ENCODE measurements at regions not wholly inside any gene's neighbourhood (a gene's known extent, or its start where the extent isn't known, plus 50 kb on each side); places are given as distances from the start of the nearest gene placed in this dataset.
"Not testable (repeated sequence)": the region's sequence is repeated elsewhere in the genome, so short reads cannot be mapped to it uniquely, and the experiment has no call there.

DNA sequence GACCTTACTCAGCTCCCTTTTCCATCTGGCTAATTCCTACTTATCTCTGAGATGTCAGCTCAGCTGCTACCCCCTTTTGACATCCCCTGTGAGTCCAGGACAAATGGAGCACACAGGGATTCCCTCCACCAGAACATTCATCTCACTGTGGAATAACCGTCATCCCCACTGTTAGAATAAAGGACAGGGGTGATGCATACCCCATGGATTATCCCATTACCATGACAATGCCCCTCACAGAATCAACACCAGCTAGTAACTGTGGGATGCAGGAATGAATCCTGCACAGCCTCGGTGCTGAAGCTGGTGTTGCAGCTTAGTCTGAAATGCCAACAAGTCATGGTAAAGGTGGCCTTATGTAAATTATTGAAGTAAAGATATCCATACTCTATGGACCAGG lies 624.8 kb upstream of the RAB6C start:
- DNase-seq, result no peak

GRCh38 chr2:129361688-129362087 lies 617.8 kb upstream of the RAB6C start:
- no peak for DNase-seq

- DNase-seq, result no peak
Observed at GRCh38 chr2:129366263-129366662, 613.2 kb upstream of the RAB6C start.

- DNase-seq, result no peak
Observed at GRCh38 chr2:129367107-129367506, 612.4 kb upstream of the RAB6C start.

- DNase-seq, result no peak
Observed at GRCh38 chr2:129369437-129369836, 610.0 kb upstream of the RAB6C start.

GRCh38 chr2:129374452-129374851 lies 605.0 kb upstream of the RAB6C start:
- no peak for DNase-seq

DNA sequence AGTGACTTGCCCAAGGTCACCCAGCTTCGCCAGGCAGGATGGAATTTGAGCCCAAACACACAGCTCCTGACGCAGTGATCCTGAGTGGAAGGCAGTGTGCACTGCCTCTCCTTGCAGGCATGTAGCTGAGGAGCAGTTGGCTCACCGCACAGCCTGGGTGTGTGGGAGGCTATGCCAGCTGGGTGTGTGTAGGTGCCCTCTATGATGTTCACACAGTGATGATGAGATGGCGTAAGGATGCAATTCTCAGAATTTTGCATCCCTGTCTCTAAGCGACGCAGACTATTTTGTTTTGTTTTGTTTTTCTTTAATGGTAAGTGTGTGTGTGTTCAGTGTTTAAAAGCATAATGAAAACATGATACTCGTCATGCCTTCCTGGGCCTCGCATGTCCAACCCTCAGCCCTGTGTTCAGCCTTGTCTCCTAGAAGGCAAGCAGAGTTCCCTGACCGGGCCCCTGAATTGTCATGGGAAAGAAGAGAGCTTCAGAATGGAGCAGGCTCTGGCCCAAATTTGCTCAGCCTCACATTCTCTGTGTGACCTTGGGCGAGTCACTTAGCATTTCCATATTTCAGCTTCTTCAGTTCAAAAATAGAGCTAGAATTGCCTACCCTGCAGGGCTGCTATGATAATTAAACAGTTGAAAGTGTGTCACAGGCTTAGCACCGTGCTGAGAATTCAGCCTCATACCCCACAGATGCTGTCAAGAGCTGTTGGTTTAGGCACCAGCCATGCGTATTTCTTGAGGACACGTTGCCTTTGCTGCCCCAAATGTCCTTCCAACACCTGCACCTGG lies 603.6 kb upstream of the RAB6C start:
- no peak for DNase-seq

DNA sequence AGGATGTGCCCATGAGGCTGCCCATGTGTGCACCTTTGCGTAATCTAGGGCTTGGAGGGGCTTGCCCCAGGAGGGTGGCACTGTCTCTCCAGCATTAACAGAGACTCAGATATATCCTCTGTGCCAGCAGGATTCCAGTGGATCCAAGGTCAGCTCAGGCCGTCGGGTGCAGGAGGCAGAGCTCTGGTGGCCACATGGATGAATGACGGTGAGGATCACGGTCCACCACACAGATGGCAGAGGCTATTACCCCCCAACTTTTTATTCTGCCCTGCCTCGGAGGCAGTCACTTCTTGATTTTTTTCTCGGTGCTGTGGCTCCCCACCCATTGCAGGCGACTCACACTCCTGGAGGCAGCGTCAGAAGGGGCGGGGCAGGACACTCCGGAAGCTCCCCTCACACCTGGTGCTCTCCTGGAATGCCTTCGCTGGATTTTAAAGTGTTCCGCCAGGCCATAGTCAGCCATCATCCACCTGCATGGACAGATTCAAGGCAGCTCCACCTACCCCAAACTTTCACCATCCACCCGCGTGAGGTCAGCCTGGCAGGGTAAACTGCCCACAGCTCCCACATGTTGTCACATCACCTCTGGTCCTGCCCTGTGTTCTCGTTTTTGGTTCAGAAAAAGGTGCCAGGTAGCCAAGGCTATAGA lies 602.9 kb upstream of the RAB6C start:
- no peak for DNase-seq

DNA sequence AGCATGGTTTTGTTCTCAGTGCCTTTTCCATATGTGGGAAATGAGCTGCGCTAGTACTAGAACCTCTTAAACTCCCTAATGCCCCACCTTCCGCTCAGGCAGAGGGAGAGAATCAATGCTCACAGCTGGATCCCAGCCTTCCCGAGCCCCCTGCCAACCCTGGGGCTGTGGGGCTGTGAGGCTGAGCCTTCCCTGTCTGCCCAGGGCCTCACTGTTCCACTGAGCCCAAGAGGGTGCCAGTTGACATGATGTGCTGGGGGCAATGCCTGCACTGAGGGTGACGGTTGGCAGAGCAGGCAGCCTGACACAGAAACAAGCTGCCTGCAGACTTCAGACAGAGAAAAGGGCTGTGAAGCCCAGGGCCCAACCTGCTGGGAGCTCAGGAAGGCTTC lies 602.4 kb upstream of the RAB6C start:
- DNase-seq, result no peak

DNA sequence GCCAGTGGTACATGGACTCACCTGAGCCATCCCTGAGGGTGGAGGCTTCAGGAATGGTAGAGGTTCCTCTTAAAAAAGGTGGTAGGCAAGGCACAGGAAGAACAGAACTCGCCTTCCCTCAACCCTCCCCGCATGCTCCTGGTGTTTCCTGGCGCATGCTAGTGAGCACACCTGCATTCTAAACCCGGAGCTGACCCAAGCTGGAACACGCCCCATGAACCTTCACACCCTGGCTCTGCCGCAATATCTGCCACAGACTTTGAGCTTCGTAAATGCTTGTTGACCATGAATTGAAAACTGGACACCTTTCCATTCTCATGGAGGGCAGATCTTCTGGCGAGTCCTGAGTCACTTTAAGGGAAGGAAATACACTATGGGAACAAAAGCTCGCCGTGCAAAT lies 601.3 kb upstream of the RAB6C start:
- no peak for DNase-seq

GRCh38 chr2:129379411-129379810 lies 600.1 kb upstream of the RAB6C start:
- DNase-seq, result no peak

DNA sequence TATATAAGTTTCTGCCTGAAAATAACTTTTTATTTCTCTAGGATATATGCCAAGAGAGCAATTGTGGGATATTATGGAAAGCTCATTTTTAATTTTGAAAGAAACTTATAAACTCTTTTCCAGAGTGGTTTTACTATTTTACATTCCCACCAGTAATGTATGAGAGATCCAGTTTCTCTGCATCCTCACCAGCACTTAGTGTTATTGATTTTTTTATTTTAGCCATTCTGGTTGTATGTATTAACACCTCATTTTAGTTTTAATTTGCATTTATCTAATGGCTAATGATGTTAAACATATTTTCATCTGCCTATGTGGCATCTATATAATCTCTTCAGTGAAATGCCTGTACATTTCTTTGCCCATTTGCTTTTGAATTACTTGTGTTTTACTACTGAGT lies 597.7 kb upstream of the RAB6C start:
- DNase-seq, result no peak

DNA sequence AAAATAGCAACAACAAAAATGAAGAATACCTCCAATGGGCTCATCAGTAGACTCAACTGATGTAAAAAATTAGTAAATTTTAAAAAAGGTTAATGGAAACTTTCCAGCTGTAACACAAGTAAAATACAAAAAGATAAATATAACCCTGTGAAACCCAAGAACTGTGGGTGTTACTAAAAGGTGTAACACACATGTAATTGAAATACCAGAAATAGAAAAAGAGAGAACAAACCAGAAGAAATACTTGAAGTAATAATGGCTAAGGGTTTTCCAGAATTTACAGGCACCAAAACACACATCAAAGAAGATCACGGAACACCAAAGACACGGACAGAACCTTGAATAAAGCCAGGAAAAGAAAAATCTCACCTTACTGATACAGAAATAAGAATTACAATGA lies 590.6 kb upstream of the RAB6C start:
- no peak for DNase-seq

DNA sequence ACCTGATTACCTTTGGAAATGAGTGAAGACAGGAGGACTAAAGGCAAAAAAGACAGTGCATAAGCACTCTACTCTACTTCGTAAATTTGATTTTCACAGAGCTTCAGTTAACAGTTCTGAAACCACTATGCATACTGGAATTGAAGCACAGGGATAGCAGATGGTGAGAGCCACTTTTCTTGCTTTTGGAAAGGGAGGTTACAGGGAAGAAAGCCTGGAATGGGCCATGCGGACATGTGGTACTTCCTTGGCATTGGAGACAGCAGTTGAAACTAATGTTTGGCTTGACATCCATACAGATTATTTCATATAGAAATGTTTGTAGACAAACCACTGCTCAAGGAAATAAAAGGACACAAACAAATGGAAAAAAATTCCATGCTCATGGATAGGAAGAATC lies 585.6 kb upstream of the RAB6C start:
- no peak for DNase-seq

- peak; percentile 8 for DNase-seq
Observed at GRCh38 chr2:129396980-129397599, 582.4 kb upstream of the RAB6C start.

DNA sequence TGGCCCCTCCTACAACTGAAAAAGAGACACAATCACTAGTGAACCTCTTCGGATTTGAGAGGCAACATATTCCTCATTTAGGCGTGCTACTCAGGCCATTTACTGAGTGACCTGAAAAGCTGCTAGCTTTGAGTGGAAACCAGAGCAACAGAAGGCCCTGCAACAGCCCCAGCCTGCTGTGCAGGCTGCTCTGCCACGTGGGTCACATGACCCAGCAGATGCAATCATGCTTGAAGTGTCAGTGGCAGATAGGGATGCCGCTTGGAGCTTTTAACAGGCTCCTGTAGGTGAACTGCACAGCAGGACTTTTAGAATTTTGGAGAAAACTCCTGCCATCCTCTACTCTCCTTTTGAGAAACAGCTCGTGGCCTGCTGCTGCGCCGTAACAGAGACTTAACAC lies 578.6 kb upstream of the RAB6C start:
- DNase-seq, result no peak

- DNase-seq, result no peak
Observed at GRCh38 chr2:129402076-129402475, 577.4 kb upstream of the RAB6C start.

DNA sequence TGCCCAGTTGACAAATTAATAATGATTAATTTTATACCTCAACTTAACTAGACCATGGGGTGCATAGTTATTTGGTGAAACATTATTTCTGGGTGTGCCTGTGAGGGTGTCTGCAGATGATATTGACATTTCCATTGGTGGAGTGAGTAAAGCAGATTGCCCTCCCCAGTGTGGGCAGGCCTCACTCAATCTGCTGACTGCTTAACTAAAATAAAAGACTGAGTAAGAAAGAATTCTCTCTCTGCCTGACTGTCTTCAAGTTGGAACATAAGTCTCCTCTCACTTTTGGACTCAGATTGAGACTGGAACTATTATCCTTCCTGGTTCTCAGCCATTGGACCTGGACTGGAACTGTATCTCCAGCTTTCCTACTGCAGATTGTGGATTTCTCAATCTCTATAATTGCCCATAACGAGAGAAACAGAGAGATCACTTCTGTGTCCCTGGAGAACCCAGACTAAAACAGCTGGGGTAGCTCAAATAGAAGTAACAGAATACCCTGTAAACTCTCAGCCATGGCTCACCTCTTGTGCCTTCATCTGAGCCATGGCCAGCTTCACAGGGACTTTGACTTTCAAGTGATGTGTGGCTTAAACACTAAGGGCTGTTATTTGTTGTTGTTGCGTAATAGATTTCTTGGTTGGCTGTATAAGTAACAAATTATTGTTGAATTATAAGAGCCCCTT lies 575.3 kb upstream of the RAB6C start:
- DNase-seq, result no peak

DNA sequence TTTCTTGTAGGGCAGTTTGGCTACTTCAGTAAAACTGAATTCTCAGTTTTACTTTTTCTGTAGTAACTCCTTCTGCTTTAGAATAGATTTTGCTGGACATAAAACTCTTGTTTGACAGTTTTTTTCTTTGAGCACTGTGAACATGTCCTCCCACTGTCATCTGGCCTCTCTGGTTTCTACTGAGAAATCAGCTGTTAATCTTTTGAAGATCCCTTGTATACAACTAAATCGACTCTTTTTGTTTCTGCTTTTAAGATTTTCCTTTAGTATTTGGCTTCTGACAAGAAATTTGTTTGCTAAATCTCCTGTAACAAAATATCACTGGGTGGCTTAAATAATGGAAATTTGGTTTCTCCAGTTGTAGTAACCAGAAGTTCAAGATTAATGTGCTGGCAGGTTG lies 570.9 kb upstream of the RAB6C start:
- no peak for DNase-seq

DNA sequence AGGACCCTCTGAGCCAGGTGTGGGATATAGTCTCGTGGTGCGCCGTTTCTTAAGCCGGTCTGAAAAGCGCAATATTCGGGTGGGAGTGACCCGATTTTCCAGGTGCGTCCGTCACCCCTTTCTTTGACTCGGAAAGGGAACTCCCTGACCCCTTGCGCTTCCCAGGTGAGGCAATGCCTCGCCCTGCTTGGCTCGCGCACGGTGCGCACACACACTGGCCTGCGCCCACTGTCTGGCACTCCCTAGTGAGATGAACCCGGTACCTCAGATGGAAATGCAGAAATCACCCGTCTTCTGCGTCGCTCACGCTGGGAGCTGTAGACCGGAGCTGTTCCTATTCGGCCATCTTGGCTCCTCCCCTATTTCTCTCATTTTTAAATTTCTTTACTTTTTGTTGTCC lies 562.4 kb upstream of the RAB6C start:
- not testable (repeated sequence) for DNase-seq

DNA sequence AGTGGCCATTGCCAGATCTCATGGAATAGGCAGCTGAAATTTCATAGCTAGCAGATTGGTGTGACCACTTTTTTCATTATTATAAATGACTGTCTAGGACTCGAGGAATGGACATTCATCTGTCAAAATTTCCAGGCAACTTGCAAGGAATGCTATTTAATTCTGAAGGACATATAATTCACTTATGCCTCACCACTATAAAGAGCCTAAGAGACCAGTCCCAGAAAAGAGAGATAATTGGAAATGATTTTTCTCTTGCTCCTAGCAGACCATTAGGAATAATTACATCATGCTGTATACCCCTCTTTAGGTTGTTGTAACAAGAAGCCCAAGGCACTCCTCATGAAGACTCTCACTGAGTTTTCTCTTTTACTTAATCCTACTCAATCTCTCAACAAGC lies 557.4 kb upstream of the RAB6C start:
- DNase-seq, result no peak

DNA sequence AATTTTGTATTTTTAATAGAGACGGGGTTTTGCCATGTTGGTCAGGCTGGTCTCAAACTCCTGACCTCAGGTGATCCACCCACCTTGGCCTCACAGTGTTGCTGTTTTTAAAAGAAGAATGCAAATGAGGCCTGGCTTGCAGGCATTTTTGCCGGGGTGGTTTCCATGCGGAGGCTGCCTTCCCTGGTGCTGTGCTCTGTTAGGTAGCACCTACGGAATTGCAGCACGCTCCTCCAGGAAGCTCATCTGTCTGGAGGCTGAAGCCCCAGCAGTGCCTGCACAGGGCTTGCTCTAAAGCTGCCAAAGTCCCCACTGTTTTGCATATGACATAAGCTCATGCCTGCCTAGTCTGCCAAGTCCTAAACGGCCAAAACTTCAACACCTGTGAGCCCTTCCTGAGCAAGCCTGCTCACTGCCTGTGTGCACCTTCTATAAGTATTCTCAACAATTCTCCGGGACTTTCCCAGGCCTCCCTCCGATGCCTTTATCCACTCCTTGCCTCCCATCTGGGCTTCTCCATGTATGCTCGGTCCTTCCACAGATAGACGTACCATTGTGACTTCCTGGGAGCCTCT lies 551.3 kb upstream of the RAB6C start:
- no peak for DNase-seq

DNA sequence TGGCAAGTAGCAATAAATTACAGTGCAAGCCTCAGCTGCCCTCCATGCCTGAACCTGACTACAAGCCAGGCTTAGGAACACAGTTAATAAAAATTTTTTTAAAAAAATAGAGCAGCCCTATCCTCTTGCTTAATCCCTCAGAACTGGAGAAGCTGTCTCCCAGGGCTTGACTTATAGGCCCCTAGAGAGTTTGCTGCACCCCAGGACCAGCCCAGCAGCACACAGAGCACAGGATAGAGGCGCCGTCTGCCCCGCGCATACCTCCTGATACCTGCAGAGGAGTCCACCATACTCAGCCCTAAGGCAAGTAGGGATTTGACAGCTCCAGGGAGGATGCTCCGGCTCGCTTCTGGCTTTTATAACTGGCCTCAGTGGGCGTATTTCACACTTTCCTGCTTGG lies 548.6 kb upstream of the RAB6C start:
- DNase-seq, result no peak
